ENCODE measurements at regions not wholly inside any gene's neighbourhood (a gene's known extent, or its start where the extent isn't known, plus 50 kb on each side); places are given as distances from the start of the nearest gene placed in this dataset.

GRCh38 chr6:94127716-94128115, 708.4 kb upstream of the EPHA7 start:
- TF ChIP-seq CTCF (IDR thresholded peaks at IDR 0.05; ENCODE audit: extremely low read depth in 1 of 2, insufficient read depth in 1 of 2, low read depth in 1 of 2, low read length in 2 of 2): no peak
- TF ChIP-seq EZH2 (IDR thresholded peaks at IDR 0.05; ENCODE audit: borderline replicate concordance, low read depth, low read length, severe bottlenecking): no peak
- TF ChIP-seq MYC (IDR thresholded peaks at IDR 0.05; ENCODE audit: low read depth, low read length): no peak
- TF ChIP-seq POLR2AphosphoS5 (IDR thresholded peaks at IDR 0.05; ENCODE audit: insufficient read depth, low read depth, low read length): no peak
- no peak for TF ChIP-seq FOS (IDR thresholded peaks at IDR 0.05; ENCODE audit: borderline replicate concordance, insufficient read depth, low read length)
- TF ChIP-seq POLR2A (IDR thresholded peaks at IDR 0.05; ENCODE audit: low read depth, low read length): no peak
- TF ChIP-seq JUN (IDR thresholded peaks at IDR 0.05; ENCODE audit: borderline replicate concordance, insufficient read depth, insufficient read length, low read depth): no peak
